Esophagus muscularis mucosa (tissue), 4 donors: ENCODE measurements at regions not wholly inside any gene's neighbourhood (a gene's known extent, or its start where the extent isn't known, plus 50 kb on each side); places are given as distances from the start of the nearest gene placed in this dataset.

Experiments used
- CTCF ChIP-seq, 3 experiments: fragments of 200-600 bp in 2 of 3; fragments of 450-650 bp in 1 of 3; sonication (generic) in 2 of 3; IDR thresholded peaks; one replicate each; pipeline ENCODE4 v1.5.1; 2017 to 2019; ENCODE audit warnings: antibody characterized with exemption in 3 of 3, mild to moderate bottlenecking in 2 of 3, moderate library complexity in 1 of 3
- EP300 ChIP-seq: sonication (generic); formaldehyde crosslinking; IDR thresholded peaks from one replicate; pipeline ENCODE4 v1.6.1; 2017; ENCODE audit warnings: antibody characterized with exemption
- POLR2A ChIP-seq: fragments of 450-650 bp; IDR thresholded peaks from one replicate; pipeline ENCODE4 v1.6.1; 2017; ENCODE audit warnings: antibody characterized with exemption, moderate library complexity, mild to moderate bottlenecking, low read depth

- TF ChIP-seq CTCF (IDR thresholded peaks at IDR 0.05) (no peak), POLR2A (no peak), EP300 (no peak)
Measured at GRCh38 chr3:124229420-124229819, 237.5 kb upstream of the ROPN1 start.
